Stimulated activated CD4-positive, alpha-beta T cell treated with anti-CD3 and anti-CD28 coated beads, TNF-alpha, amount 100 ng/mL, for 4 hours (primary cell): ENCODE measurements at regions not wholly inside any gene's neighbourhood (a gene's known extent, or its start where the extent isn't known, plus 50 kb on each side); places are given as distances from the start of the nearest gene placed in this dataset.
A peak's percentile ranks its signal among the peaks of the same experiment; 100 is the strongest.
"Not testable (repeated sequence)": the region's sequence is repeated elsewhere in the genome, so short reads cannot be mapped to it uniquely, and the experiment has no call there.

Experiments used
- DNase-seq, 3 experiments: peaks; one replicate each; pipeline ENCODE4 v3.0.0-alpha.2; 2020; ENCODE audit warnings: low read depth in 3 of 3

DNA sequence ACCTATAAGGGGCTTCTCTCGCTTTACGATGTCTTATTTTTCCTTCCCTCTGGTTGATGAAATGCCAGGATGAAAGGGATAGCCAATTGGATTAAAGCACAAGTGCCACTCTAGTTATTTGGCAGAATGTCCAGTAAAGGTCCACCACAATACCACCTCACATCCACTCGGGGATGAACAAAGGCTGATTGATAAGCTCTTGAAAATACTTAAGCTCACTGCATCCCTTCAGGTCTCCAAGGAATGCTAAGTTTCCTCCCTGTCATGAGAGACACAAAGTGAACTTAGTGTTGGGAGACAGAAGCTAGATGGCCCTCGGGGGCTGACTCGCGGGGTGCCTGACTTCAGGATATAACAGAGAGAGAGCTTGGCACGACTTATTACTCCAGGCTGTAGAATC, 185.9 kb upstream of the ZNF644 start:
- DNase-seq = not testable (repeated sequence)

DNA sequence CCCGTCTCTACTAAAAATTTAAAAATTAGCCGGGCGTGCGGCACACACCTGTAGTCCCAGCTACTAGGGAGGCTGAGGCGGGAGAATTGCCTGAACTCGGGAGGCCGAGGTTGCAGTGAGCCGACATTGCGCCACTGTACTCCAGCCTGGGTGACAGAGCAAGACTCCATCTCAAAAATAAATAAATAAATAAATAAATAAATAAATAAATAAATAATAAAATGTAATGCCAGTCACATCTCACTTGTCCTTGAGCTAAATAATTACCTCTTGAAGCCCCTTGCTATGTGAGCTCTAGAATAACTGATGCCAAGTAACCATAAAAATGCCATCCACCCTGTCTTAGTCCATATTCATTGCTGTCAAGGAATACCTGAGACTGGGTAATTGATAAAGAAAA, 182.3 kb upstream of the ZNF644 start:
- not testable (repeated sequence) for DNase-seq

DNA sequence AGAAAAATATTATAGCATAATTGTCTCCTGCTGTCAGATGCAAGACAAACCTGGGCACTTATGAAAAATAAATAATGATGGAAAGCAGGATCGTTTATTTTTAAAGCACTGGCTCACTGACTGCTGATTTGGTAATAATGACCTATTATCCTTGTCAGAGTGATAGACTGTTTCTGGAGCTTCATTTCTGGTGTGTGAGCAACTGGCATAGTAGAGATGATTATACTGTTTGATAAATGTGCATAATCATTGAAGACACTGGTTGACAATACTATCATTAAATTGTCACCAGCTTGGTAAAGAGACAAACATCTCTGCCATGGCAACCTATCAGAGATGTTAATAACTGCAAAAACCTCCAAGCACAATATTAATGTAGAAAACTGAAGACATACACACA, 179.9 kb upstream of the ZNF644 start:
- no peak for DNase-seq

DNA sequence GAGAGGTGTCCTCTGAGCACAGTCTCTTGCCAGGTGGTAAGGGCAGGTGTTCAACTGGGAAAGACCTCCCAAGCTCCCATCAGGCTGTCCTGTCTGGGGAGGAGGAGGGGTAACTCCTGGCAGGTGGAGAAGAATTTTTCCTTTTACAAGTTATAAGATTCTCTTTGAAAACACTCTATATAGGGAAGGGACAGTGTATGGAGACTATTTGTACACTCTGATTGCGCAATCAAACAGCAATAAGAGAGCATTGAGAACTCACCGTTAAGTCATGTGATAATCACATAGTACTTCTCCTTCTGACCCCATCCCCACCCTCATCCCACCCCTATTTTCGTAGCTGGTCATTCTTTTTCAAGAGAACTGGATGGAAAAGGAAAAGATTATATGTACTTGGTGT, 179.3 kb upstream of the ZNF644 start:
- no peak for DNase-seq

GRCh38 chr1:91200675-91201074, 178.8 kb upstream of the ZNF644 start:
- no peak for DNase-seq

DNA sequence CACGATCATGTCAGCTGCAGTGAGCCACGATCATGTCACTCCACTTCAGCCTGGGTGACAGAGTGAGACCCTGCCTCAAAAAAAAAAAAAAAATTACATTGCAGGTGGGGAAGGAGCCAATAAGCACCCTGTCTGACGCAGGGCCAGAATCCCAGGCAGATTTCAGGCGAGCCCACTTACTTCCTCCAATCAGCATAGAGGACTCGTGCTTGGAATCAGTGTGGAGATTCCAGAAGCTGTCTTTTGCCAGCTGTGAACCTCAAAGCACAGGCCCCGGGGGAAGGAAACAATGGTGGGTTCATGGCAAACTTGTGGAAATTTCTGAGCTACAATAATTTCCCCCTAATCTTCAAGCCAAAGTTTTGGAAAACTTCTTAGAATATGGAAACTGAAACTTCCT, 178.2 kb upstream of the ZNF644 start:
- DNase-seq = no peak

DNA sequence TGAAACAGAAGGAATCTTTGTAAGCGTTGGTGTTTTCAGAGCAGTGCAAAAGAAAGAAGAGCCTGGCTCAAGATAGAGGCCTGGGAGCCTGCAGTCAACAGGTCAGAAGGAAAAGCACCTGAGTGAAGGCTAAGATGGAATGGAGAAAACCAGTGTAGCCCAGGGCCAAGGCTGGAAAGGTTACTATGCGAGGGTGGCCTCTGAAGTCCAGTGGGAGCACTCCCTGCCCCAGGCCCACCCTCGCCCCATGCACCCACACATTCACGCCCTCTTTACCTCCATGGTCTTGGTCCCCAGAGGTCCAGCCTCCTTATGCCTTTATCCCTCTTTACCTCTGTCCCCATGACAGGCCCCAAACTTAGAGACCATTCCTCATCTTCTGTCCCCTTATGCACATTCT, 169.2 kb upstream of the ZNF644 start:
- DNase-seq = no peak

GRCh38 chr1:91189096-91189495, 167.3 kb upstream of the ZNF644 start:
- DNase-seq = no peak

- not testable (repeated sequence) for DNase-seq
These were observed 161.0 kb upstream of the ZNF644 start for GRCh38 chr1:91182807-91183206.

DNA sequence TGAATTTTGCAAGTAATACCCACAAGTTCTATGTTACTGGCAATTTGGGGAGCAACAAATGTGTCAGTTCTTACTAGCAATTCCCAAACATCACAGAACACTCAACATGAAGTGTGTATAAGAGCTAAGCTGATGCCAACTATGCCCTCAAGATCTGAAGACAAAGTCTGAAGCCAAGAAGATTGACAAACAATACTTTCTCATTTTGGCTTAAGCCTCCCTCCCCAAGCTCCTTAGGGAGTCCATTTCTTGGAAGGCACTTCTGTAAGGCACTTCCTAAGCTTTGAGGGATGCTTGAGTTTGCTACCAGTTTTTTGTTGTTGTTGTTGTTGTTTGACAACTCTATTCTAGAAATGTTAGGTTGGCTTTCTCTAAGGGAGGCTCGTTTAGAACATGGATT, 154.4 kb upstream of the ZNF644 start:
- no peak for DNase-seq

DNA sequence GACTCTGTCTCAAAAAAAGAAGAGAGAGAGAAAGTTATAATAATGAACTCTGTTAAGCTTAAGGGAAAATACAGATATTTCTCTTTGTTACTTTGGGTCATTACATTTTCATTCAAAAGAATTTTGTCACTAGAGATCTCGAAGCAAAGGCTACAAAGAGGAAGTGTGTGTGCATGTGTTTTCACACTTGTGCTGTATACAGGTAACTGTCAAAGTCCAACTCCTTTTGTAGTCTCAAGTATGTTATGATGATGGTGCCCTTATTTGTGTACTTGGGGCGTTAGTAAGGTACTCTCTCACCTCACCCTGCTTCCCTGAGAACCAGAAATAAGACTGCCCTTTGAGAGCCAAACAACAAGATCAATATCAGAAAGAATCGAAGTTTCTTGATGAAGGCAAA, 152.9 kb upstream of the ZNF644 start:
- no peak for DNase-seq

- no peak for DNase-seq
These were observed 151.6 kb upstream of the ZNF644 start for GRCh38 chr1:91173346-91173890.

DNA sequence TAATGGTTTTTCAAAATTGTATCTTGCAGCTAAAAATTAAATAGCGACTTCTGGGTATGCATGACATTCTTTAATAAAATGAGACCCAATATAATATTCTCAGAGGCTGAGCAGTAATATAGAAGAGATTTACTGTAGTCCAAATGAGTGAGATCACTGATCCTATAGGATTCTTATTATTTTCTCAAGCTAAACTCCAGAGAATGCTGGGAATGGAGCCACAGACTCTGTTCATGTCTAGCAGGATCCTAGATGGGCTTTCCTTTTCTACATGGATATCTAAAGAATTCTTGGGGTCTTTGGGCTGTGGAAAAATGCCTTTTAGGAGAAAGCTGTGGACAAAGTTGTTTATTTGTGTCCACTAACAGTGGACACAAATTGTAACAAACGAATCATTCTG, 150.7 kb upstream of the ZNF644 start:
- no peak for DNase-seq

DNA sequence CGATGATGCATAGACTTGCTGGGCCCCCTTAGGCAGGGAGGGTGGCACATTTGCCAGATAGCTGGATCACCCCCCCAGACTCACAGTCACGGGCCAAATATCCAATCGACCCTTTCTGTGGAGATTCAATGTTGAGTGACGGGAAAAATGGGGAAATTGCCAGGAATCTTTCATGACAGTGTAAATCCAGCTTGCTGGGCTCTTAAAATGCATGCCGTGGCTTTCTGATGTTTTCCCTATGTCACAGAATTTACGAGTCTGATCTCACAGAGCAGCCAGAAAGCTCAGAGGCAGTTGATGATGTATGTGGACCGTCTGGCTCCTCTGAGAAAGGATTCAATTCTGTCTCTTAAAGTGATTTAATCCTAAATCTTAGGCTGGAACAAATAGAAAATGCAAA, 150.1 kb upstream of the ZNF644 start:
- DNase-seq = no peak

DNA sequence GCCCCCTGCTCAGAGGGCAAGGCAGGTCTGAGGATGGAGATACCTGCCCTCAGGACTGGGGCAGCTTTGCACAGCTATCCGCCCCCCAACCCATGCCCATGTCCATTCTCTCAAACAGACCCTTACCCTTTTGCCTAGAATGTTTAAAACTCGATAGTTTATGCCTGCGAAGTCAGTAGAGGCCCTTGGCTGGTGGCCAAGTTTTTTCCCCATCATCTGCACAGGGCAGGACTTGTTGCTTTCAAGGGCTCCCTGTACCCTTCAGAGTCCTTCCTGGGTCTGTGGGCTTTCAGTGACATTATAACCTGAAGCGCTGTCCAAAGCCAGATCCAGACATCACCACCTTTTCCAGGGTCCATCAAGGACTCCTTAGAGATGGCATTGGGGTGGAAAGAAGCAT, 148.7 kb upstream of the ZNF644 start:
- DNase-seq = no peak

DNA sequence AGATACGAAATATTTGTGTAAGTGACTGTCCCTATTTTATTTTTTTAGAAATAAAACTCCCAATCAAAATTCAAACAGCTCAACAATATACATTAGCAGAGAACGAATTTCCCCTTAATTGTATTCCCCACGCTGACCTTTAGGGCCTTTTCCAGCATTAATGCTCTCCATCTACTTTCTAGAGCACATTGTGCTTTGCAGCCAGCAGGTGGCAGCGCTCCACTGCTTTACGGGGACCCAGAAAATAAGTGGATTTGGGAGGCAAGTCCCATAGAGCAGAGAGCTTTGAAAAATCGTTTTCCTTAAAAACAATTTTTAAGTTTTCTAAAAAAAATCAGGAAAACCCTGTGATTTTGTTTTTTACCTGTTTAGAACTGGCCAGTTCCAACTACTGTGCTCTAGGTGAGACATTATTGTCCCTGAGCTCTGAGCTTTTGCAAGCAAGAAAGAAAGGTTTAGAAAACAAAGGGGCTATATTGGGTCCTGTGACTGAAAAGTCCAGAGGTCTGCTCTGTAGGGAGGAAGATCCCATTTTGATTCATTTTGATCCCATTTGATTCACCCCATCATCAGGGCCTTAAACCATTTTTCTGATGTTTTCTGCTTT, 144.4 kb upstream of the ZNF644 start:
- peak in 1 of 3 experiments; percentile 2 for DNase-seq

- peak; percentile 28 to 48 (median 32) for DNase-seq
These were observed 143.3 kb upstream of the ZNF644 start for GRCh38 chr1:91165033-91165654.

GRCh38 chr1:91162613-91163012, 140.8 kb upstream of the ZNF644 start:
- no peak for DNase-seq

DNA sequence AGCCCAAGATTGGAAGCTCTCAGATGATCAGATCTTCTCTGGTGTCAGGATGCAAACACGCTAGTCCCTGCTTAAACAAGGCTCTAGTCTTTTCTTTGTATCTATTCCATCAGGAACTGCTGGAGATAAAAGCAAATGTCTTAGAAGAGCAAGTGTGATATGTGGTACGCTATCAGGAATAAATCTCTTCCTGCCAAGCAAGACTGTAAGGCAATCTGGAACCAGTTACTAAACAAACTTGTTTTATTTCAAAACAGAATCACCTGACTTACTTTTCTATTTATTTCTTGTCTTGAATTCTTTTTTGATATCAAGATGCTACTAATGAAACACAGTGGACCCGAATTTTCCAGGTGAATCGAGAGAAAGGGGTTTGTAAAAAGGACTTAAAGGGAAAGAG, 139.9 kb upstream of the ZNF644 start:
- no peak for DNase-seq

- DNase-seq = no peak
These were observed 139.3 kb upstream of the ZNF644 start for GRCh38 chr1:91161166-91161565.

GRCh38 chr1:91160363-91161075, 138.7 kb upstream of the ZNF644 start:
- no peak for DNase-seq

DNA sequence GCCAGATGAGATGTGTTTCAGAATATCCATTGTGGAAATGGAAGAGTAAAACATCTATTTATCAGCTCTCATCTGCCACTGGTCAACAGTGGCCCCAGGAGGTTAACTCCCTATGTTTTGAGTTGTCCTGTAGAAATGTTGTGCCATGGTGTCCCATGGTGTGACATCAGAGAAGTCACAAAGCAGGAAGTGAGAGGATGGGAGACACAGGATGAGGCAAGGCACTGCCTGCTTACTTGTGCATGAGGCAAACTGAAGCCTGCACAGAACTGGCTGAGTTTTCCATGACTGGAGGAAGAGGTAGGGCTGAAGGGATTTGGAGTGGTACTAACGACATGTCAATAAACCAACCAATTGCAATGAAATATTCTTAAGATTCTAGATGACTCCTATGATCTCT, 131.5 kb upstream of the ZNF644 start:
- no peak for DNase-seq

DNA sequence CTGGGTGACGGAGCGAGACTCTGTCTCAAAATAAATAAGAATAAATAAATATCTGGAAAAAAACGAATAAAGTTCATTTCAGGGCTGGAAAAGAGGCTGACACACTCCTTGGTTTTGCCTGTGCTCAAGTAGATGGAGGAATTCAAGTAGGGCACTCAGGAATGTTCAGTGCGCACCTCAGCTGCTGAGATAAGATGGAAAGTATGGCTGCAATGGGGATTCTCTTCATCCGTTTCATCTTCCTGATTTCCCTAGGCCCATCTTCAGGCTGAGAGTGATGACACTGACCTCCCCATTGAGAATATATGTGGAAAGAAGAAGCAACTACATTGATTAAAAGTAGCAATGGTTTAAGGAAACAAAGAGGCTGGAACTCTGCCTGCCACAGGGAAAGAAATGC, 130.5 kb upstream of the ZNF644 start:
- DNase-seq = no peak
